ENCODE measurements at regions not wholly inside any gene's neighbourhood (a gene's known extent, or its start where the extent isn't known, plus 50 kb on each side); places are given as distances from the start of the nearest gene placed in this dataset.

GRCh38 chr13:63512095-63512494 lies 2096.4 kb upstream of the PCDH20 start (continued):
- TF ChIP-seq, protein P1, sequence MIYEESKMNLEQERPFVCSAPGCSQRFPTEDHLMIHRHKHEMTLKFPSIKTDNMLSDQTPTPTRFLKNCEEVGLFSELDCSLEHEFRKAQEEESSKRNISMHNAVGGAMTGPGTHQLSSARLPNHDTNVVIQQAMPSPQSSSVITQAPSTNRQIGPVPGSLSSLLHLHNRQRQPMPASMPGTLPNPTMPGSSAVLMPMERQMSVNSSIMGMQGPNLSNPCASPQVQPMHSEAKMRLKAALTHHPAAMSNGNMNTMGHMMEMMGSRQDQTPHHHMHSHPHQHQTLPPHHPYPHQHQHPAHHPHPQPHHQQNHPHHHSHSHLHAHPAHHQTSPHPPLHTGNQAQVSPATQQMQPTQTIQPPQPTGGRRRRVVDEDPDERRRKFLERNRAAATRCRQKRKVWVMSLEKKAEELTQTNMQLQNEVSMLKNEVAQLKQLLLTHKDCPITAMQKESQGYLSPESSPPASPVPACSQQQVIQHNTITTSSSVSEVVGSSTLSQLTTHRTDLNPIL (CRISPR knock-in tag; IDR thresholded peaks at IDR 0.05; ENCODE audit: low read depth) = no peak
- TF ChIP-seq RARB (CRISPR knock-in tag; IDR thresholded peaks at IDR 0.05) (no peak), SNAI2 (CRISPR knock-in tag; IDR thresholded peaks at IDR 0.05) (no peak), ESRRG (CRISPR knock-in tag; IDR thresholded peaks at IDR 0.05) (no peak), ZNF70 (CRISPR knock-in tag; IDR thresholded peaks at IDR 0.05) (no peak), ZNF565 (CRISPR knock-in tag; conservative IDR thresholded peaks at IDR 0.05; ENCODE audit: low read depth) (no peak), ISL1 (CRISPR knock-in tag; IDR thresholded peaks at IDR 0.05) (no peak), ZNF8 (CRISPR knock-in tag; IDR thresholded peaks at IDR 0.05) (no peak), CSDC2 (CRISPR knock-in tag; IDR thresholded peaks at IDR 0.05) (no peak)
- TF ChIP-seq, protein P2, sequence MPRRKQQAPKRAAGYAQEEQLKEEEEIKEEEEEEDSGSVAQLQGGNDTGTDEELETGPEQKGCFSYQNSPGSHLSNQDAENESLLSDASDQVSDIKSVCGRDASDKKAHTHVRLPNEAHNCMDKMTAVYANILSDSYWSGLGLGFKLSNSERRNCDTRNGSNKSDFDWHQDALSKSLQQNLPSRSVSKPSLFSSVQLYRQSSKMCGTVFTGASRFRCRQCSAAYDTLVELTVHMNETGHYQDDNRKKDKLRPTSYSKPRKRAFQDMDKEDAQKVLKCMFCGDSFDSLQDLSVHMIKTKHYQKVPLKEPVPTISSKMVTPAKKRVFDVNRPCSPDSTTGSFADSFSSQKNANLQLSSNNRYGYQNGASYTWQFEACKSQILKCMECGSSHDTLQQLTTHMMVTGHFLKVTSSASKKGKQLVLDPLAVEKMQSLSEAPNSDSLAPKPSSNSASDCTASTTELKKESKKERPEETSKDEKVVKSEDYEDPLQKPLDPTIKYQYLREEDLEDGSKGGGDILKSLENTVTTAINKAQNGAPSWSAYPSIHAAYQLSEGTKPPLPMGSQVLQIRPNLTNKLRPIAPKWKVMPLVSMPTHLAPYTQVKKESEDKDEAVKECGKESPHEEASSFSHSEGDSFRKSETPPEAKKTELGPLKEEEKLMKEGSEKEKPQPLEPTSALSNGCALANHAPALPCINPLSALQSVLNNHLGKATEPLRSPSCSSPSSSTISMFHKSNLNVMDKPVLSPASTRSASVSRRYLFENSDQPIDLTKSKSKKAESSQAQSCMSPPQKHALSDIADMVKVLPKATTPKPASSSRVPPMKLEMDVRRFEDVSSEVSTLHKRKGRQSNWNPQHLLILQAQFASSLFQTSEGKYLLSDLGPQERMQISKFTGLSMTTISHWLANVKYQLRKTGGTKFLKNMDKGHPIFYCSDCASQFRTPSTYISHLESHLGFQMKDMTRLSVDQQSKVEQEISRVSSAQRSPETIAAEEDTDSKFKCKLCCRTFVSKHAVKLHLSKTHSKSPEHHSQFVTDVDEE (CRISPR knock-in tag; IDR thresholded peaks at IDR 0.05) = no peak

- TF ChIP-seq OSR1 (CRISPR knock-in tag; IDR thresholded peaks at IDR 0.05) (no peak), ESRRG (CRISPR knock-in tag; IDR thresholded peaks at IDR 0.05) (no peak), ZNF70 (CRISPR knock-in tag; IDR thresholded peaks at IDR 0.05) (no peak), TCF4 (CRISPR knock-in tag; IDR thresholded peaks at IDR 0.05; ENCODE audit: borderline replicate concordance) (no peak), BACH2 (CRISPR knock-in tag; IDR thresholded peaks at IDR 0.05; ENCODE audit: borderline replicate concordance) (no peak)
- TF ChIP-seq, protein P3, sequence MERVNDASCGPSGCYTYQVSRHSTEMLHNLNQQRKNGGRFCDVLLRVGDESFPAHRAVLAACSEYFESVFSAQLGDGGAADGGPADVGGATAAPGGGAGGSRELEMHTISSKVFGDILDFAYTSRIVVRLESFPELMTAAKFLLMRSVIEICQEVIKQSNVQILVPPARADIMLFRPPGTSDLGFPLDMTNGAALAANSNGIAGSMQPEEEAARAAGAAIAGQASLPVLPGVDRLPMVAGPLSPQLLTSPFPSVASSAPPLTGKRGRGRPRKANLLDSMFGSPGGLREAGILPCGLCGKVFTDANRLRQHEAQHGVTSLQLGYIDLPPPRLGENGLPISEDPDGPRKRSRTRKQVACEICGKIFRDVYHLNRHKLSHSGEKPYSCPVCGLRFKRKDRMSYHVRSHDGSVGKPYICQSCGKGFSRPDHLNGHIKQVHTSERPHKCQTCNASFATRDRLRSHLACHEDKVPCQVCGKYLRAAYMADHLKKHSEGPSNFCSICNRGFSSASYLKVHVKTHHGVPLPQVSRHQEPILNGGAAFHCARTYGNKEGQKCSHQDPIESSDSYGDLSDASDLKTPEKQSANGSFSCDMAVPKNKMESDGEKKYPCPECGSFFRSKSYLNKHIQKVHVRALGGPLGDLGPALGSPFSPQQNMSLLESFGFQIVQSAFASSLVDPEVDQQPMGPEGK (CRISPR knock-in tag; IDR thresholded peaks at IDR 0.05; ENCODE audit: borderline replicate concordance) = no peak
These were observed 2086.1 kb upstream of the PCDH20 start for GRCh38 chr13:63501702-63502101.

DNA sequence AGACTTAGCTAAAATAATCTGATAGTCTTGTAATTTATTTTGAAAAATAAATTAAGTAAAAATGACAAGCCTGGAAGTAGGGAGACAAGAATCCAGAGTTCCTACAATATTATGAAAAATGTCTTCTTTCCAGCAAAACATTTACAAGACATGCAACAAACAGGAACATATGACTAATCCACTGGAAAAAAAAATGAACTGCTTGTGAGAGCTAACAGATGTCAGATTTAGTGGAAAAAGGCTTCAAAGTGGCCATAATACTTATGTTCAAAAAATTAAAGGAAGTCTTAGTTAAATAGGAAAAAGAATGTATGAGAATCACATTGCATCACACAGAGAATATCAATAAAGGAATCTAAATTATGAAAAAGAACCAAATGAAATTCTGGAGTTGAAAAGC lies 2082.0 kb upstream of the PCDH20 start:
- TF ChIP-seq ARNTL (CRISPR knock-in tag; IDR thresholded peaks at IDR 0.05; ENCODE audit: borderline replicate concordance, low read depth) (no peak), ZNF8 (CRISPR knock-in tag; IDR thresholded peaks at IDR 0.05) (no peak), ZNF565 (CRISPR knock-in tag; conservative IDR thresholded peaks at IDR 0.05; ENCODE audit: low read depth) (no peak), GLIS3 (CRISPR knock-in tag; IDR thresholded peaks at IDR 0.05) (no peak), BACH2 (CRISPR knock-in tag; IDR thresholded peaks at IDR 0.05; ENCODE audit: borderline replicate concordance) (no peak), ESRRG (CRISPR knock-in tag; IDR thresholded peaks at IDR 0.05) (no peak)
- no peak for ATAC-seq

More at GRCh38 chr13:63501702-63502101, 2086.1 kb upstream of the PCDH20 start:
- no peak for ATAC-seq

DNA sequence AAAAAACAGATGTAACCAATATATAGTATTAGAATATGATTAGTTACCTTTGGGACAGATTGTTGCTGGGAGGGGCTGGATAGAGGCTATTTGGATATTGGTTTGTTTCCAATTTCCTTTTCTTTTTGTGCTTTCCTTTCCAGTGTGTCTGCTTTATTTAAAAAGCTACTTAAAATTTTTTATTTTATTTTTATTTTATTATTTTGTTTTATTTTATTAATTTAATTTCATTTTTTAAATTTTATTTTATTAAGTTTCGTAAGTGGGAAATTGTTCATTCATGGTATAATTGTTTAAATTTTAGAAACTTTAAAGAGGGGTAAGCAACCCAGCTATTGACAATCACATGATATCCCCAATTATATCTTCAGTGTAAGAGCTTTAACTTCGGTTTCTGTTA lies 2077.0 kb upstream of the PCDH20 start:
- ATAC-seq = no peak
- TF ChIP-seq GLIS3 (CRISPR knock-in tag; IDR thresholded peaks at IDR 0.05) (no peak), OSR1 (CRISPR knock-in tag; IDR thresholded peaks at IDR 0.05) (no peak), CSDC2 (CRISPR knock-in tag; IDR thresholded peaks at IDR 0.05) (no peak), ZNF70 (CRISPR knock-in tag; IDR thresholded peaks at IDR 0.05) (no peak), ARNTL (CRISPR knock-in tag; IDR thresholded peaks at IDR 0.05; ENCODE audit: borderline replicate concordance, low read depth) (no peak), ZFP3 (CRISPR knock-in tag; IDR thresholded peaks at IDR 0.05) (no peak), ZC3H10 (CRISPR knock-in tag; IDR thresholded peaks at IDR 0.05) (no peak), ESRRG (CRISPR knock-in tag; IDR thresholded peaks at IDR 0.05) (no peak), ZNF8 (CRISPR knock-in tag; IDR thresholded peaks at IDR 0.05) (no peak), TOX (CRISPR knock-in tag; IDR thresholded peaks at IDR 0.05; ENCODE audit: borderline replicate concordance) (no peak), RARB (CRISPR knock-in tag; IDR thresholded peaks at IDR 0.05) (no peak), BACH2 (CRISPR knock-in tag; IDR thresholded peaks at IDR 0.05; ENCODE audit: borderline replicate concordance) (no peak), ZNF565 (CRISPR knock-in tag; conservative IDR thresholded peaks at IDR 0.05; ENCODE audit: low read depth) (no peak), ISL1 (CRISPR knock-in tag; IDR thresholded peaks at IDR 0.05) (no peak), SNAI2 (CRISPR knock-in tag; IDR thresholded peaks at IDR 0.05) (no peak)
- TF ChIP-seq, protein P3 (CRISPR knock-in tag; IDR thresholded peaks at IDR 0.05; ENCODE audit: borderline replicate concordance) = no peak
- TF ChIP-seq, protein P4, sequence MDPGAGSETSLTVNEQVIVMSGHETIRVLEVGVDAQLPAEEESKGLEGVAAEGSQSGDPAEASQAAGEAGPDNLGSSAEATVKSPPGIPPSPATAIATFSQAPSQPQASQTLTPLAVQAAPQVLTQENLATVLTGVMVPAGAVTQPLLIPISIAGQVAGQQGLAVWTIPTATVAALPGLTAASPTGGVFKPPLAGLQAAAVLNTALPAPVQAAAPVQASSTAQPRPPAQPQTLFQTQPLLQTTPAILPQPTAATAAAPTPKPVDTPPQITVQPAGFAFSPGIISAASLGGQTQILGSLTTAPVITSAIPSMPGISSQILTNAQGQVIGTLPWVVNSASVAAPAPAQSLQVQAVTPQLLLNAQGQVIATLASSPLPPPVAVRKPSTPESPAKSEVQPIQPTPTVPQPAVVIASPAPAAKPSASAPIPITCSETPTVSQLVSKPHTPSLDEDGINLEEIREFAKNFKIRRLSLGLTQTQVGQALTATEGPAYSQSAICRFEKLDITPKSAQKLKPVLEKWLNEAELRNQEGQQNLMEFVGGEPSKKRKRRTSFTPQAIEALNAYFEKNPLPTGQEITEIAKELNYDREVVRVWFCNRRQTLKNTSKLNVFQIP (CRISPR knock-in tag; IDR thresholded peaks at IDR 0.05; ENCODE audit: borderline replicate concordance, low read depth) = no peak
- TF ChIP-seq, protein P2 (CRISPR knock-in tag; IDR thresholded peaks at IDR 0.05) = no peak
- TF ChIP-seq, protein P1 (CRISPR knock-in tag; IDR thresholded peaks at IDR 0.05; ENCODE audit: low read depth) = no peak
